MCF 10A (cell line): ENCODE measurements at regions not wholly inside any gene's neighbourhood (a gene's known extent, or its start where the extent isn't known, plus 50 kb on each side); places are given as distances from the start of the nearest gene placed in this dataset.
A peak's percentile ranks its signal among the peaks of the same experiment; 100 is the strongest.

ENCODE experiments used
- BruUV-seq: library from RNA; stranded (reverse); fragments of 400-500 nt; replicated peaks from 2 replicates; lab custom pipeline; 2021; lab: Mats Ljungman, UMichigan
- CTCF ChIA-PET: fragments of 300-600 bp; sonication (Branson Sonifier 250); formaldehyde crosslinking; extraction: SDS; loops from one replicate; lab custom pipeline; 2021; ENCODE audit warnings: antibody characterized with exemption, inconsistent platforms; lab: Yijun Ruan, JAX
- POLR2A ChIA-PET: fragments of 300-600, 350-650 bp; sonication (Branson Sonifier 250); formaldehyde crosslinking; extraction: SDS; loops from one replicate; lab custom pipeline; 2020; ENCODE audit warnings: antibody characterized with exemption, inconsistent platforms; lab: Yijun Ruan, JAX
- DNase-seq: peaks from one replicate; pipeline ENCODE4 v3.0.0-alpha.2; 2018; ENCODE audit not compliant: unreplicated experiment
- H3K27ac Mint-ChIP-seq: one replicate; pipeline ENCODE4 v1.8.0; 2022; ENCODE audit warnings: mild to moderate bottlenecking, low read depth, mixed read lengths; ENCODE audit not compliant: unreplicated experiment
- H3K27me3 Mint-ChIP-seq: one replicate; pipeline ENCODE4 v1.8.0; 2022; ENCODE audit warnings: mixed read lengths; ENCODE audit not compliant: insufficient read depth, unreplicated experiment
- H3K36me3 Mint-ChIP-seq: one replicate; pipeline ENCODE4 v1.8.0; 2022; ENCODE audit warnings: mild to moderate bottlenecking, moderate library complexity, mixed read lengths; ENCODE audit not compliant: insufficient read depth, unreplicated experiment
- H3K4me1 Mint-ChIP-seq: one replicate; pipeline ENCODE4 v1.8.0; 2022; ENCODE audit warnings: mixed read lengths; ENCODE audit not compliant: insufficient read depth, unreplicated experiment
- H3K4me3 Mint-ChIP-seq: one replicate; pipeline ENCODE4 v1.8.0; 2022; ENCODE audit warnings: mild to moderate bottlenecking, moderate library complexity, mixed read lengths; ENCODE audit not compliant: unreplicated experiment
- H3K9me3 Mint-ChIP-seq: one replicate; pipeline ENCODE4 v1.8.0; 2022; ENCODE audit warnings: mixed read lengths; ENCODE audit not compliant: unreplicated experiment
- CTCF ChIP-seq: fragments of 200-600 bp; IDR thresholded peaks from one replicate; pipeline ENCODE4 v1.8.0; 2022; ENCODE audit warnings: antibody characterized with exemption, mild to moderate bottlenecking; ENCODE audit not compliant: unreplicated experiment
- intact Hi-C: fragments of 100-400 bp; cut with micrococcal nuclease; formaldehyde crosslinking; loops from 2 replicates; pipeline ENCODE4 v1.14.1; 2022

DNA sequence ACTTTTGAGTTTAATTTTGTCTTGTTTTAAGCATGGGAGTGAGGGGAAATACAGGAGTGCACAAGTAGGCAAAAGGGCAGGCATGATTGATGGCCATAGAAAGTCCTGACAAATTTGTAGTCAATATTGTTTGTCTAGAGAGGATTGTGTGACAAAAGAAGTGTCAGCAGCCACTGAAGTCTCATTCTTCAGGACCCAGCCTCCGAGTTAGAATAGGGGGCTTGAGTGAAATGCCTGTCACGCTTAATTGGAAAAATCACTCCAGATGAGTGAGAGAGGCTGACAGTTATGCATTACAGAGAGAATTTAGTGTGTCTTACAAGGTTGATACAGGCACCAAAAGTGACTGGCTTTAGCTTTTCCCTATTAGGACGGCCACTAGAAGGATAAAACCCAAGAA, 81.9 kb upstream of the RPS23 start:
- Mint-ChIP-seq H3K27ac (peak overlapping the region; percentile 7), H3K4me1 (peaks cover 41% of the 10 kb centered on the region), H3K27me3 (no peaks in the 10 kb centered on the region), H3K9me3 (no peaks in the 10 kb centered on the region), H3K36me3 (no peaks in the 10 kb centered on the region), H3K4me3 (no peak overlapping the region)
- BruUV-seq = no TSS peak
- no peak for DNase-seq
- CTCF ChIA-PET = interaction anchor here (1.1 to 1.2 kb wide), 2 partner anchors 62 to 895 kb away, joined by 4 to 5 read pairs; no protein-coding TSS in a partner anchor
- POLR2A ChIA-PET = interaction anchor here (1.4 kb wide), 1 partner anchor 36 kb away, joined by 7 read pairs; no protein-coding TSS in a partner anchor
- TF ChIP-seq CTCF = no peak
- intact Hi-C loops = no loop called here

GRCh38 chr5:82359272-82359671, 81.1 kb upstream of the RPS23 start:
- intact Hi-C loops = loop anchor here (10.0 kb wide), 1 partner anchor 716 kb away; the partner anchor contains the start of genes TMEM167A and XRCC4
- DNase-seq = peak; percentile 38
- Mint-ChIP-seq H3K27ac (no peak overlapping the region), H3K9me3 (no peaks in the 10 kb centered on the region), H3K27me3 (no peaks in the 10 kb centered on the region), H3K4me1 (peaks cover 38% of the 10 kb centered on the region), H3K36me3 (no peaks in the 10 kb centered on the region), H3K4me3 (no peak overlapping the region)
- BruUV-seq = no TSS peak
- no peak for TF ChIP-seq CTCF
- CTCF ChIA-PET = interaction anchor here (0.6 to 1.9 kb wide), 9 partner anchors 10 to 1208 kb away, joined by 3 to 6 read pairs (median 4); no protein-coding TSS in a partner anchor
- POLR2A ChIA-PET = interaction anchor here (0.5 to 0.7 kb wide), 3 partner anchors 15 to 1072 kb away, joined by 3 read pairs; no protein-coding TSS in a partner anchor

- peak overlapping the region; percentile 84 for H3K27ac Mint-ChIP-seq
- H3K4me1 Mint-ChIP-seq = peaks cover 38% of the 10 kb centered on the region
- no peaks in the 10 kb centered on the region for H3K27me3 Mint-ChIP-seq
- H3K36me3 Mint-ChIP-seq = no peaks in the 10 kb centered on the region
- no peaks in the 10 kb centered on the region for H3K9me3 Mint-ChIP-seq
- CTCF ChIA-PET = interaction anchor here (0.6 to 1.9 kb wide), 6 partner anchors 9 to 479 kb away, joined by 3 to 6 read pairs (median 4); no protein-coding TSS in a partner anchor
- no peak for TF ChIP-seq CTCF
- intact Hi-C loops = loop anchor here (10.0 kb wide), 1 partner anchor 716 kb away; the partner anchor contains the start of genes TMEM167A and XRCC4
- POLR2A ChIA-PET = interaction anchor here (0.5 to 2.3 kb wide), 8 partner anchors 18 to 1073 kb away, joined by 3 to 9 read pairs (median 5); no protein-coding TSS in a partner anchor
- BruUV-seq = no TSS peak
- no peak overlapping the region for H3K4me3 Mint-ChIP-seq
- DNase-seq = peak; percentile 69
These were observed 80.3 kb upstream of the RPS23 start for GRCh38 chr5:82358457-82358856.

- intact Hi-C loops = loop anchor here (1.0 to 10.0 kb wide), 5 partner anchors 48 to 1208 kb away; partner anchors contain the start of genes TMEM167A and XRCC4
- no peaks in the 10 kb centered on the region for H3K36me3 Mint-ChIP-seq
- no peak for TF ChIP-seq CTCF
- DNase-seq = peak; percentile 99
- ChIA-PET CTCF (interaction anchor here (0.6 to 1.6 kb wide), 3 partner anchors 25 to 65 kb away, joined by 3 to 6 read pairs (median 5); no protein-coding TSS in a partner anchor), POLR2A (interaction anchor here (0.8 to 2.3 kb wide), 11 partner anchors 8 to 1115 kb away, joined by 3 to 13 read pairs (median 4); partner anchors contain the start of genes TMEM167A, VCAN and XRCC4)
- H3K4me3 Mint-ChIP-seq = peak overlapping the region; percentile 55
- no peaks in the 10 kb centered on the region for H3K9me3 Mint-ChIP-seq
- peaks cover 49% of the 10 kb centered on the region for H3K4me1 Mint-ChIP-seq
- peak overlapping the region; percentile 84 for H3K27ac Mint-ChIP-seq
- BruUV-seq = TSS peak; percentile 60
- no peaks in the 10 kb centered on the region for H3K27me3 Mint-ChIP-seq
These were observed 78.9 kb upstream of the RPS23 start for GRCh38 chr5:82356808-82357671.
